ENCODE measurements at regions not wholly inside any gene's neighbourhood (a gene's known extent, or its start where the extent isn't known, plus 50 kb on each side); places are given as distances from the start of the nearest gene placed in this dataset.

- Histone ChIP-seq H3K4me1 (ENCODE audit: control insufficient read depth, extremely low read depth, insufficient read depth, low read length) (no peaks in the 10 kb centered on the region), H3K27me3 (ENCODE audit: control insufficient read depth, insufficient read depth, low read length) (no peaks in the 10 kb centered on the region), H3K4me2 (ENCODE audit: extremely low read depth, insufficient read depth, low read length) (no peak overlapping the region), H3K9ac (ENCODE audit: insufficient read depth, low read length) (no peak overlapping the region), H3K4me3 (replicated peaks in 1 of 4; ENCODE audit: control extremely low read depth in 1 of 4, insufficient read depth in 1 of 4, low read depth in 3 of 4, low read length in 4 of 4) (no peak overlapping the region), H2AFZ (ENCODE audit: low read length) (no peak overlapping the region), H3K36me3 (ENCODE audit: control insufficient read depth, insufficient read depth, low read length) (no peaks in the 10 kb centered on the region), H3K79me2 (ENCODE audit: control insufficient read depth, insufficient read depth, low read length) (no peaks in the 10 kb centered on the region), H3K9me3 (ENCODE audit: control insufficient read depth, insufficient read depth, low read depth, low read length) (no peaks in the 10 kb centered on the region), H3K27ac (ENCODE audit: insufficient read depth, low read length) (no peak overlapping the region), H4K20me1 (ENCODE audit: control insufficient read depth, extremely low read depth, insufficient read depth, low read length) (no peaks in the 10 kb centered on the region)
- no peak for TF ChIP-seq EZH2 (IDR thresholded peaks at IDR 0.05; ENCODE audit: low read length, missing control alignments)
- TF ChIP-seq CTCF (conservative IDR thresholded peaks at IDR 0.05 in 1 of 2, IDR thresholded peaks at IDR 0.05 in 1 of 2; ENCODE audit: low read depth in 1 of 2, low read length in 2 of 2) = no peak
- no peak for DNase-seq (ENCODE audit: low read depth in 2 of 2)
Measured at GRCh38 chr2:236805800-236806531, 236.3 kb downstream of the ACKR3 start.

DNA sequence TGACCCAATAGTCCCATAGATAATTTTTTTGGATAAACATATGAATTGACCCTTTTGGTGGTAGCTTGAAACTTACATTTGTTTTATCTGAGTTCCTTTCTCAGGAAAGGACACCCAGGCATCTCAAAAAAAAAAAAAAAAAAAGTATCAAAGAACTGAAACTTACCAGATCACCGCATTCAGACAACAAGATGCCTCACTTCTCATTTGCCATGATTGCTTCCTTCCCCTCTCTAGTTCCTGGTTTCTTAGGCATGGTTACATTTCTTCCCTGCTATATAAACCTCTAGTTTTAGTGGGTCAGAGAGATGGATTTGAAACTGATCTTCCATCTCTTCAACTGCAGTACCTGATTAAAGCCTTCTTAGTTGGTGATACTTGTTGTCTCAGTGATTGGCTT is 240.1 kb downstream of the ACKR3 start:
- H3K79me2 ChIP-seq (ENCODE audit: control insufficient read depth, insufficient read depth, low read length) = no peaks in the 10 kb centered on the region
- no peaks in the 10 kb centered on the region for H3K36me3 ChIP-seq (ENCODE audit: control insufficient read depth, insufficient read depth, low read length)
- no peak for TF ChIP-seq CTCF (conservative IDR thresholded peaks at IDR 0.05 in 1 of 2, IDR thresholded peaks at IDR 0.05 in 1 of 2; ENCODE audit: low read depth in 1 of 2, low read length in 2 of 2)
- TF ChIP-seq EZH2 (IDR thresholded peaks at IDR 0.05; ENCODE audit: low read length, missing control alignments) = no peak
- no peak overlapping the region for H2AFZ ChIP-seq (ENCODE audit: low read length)
- no peak overlapping the region for H3K4me3 ChIP-seq (replicated peaks in 1 of 4; ENCODE audit: control extremely low read depth in 1 of 4, insufficient read depth in 1 of 4, low read depth in 3 of 4, low read length in 4 of 4)
- H4K20me1 ChIP-seq (ENCODE audit: control insufficient read depth, extremely low read depth, insufficient read depth, low read length) = no peaks in the 10 kb centered on the region
- H3K9ac ChIP-seq (ENCODE audit: insufficient read depth, low read length) = no peak overlapping the region
- H3K27ac ChIP-seq (ENCODE audit: insufficient read depth, low read length) = no peak overlapping the region
- H3K27me3 ChIP-seq (ENCODE audit: control insufficient read depth, insufficient read depth, low read length) = no peaks in the 10 kb centered on the region
- no peaks in the 10 kb centered on the region for H3K4me1 ChIP-seq (ENCODE audit: control insufficient read depth, extremely low read depth, insufficient read depth, low read length)
- H3K4me2 ChIP-seq (ENCODE audit: extremely low read depth, insufficient read depth, low read length) = no peak overlapping the region
- no peak for DNase-seq (ENCODE audit: low read depth in 2 of 2)
- H3K9me3 ChIP-seq (ENCODE audit: control insufficient read depth, insufficient read depth, low read depth, low read length) = no peaks in the 10 kb centered on the region

- Histone ChIP-seq H3K27me3 (ENCODE audit: control insufficient read depth, insufficient read depth, low read length) (no peaks in the 10 kb centered on the region), H3K9ac (ENCODE audit: insufficient read depth, low read length) (no peak overlapping the region), H2AFZ (ENCODE audit: low read length) (no peak overlapping the region), H3K27ac (ENCODE audit: insufficient read depth, low read length) (no peak overlapping the region), H3K9me3 (ENCODE audit: control insufficient read depth, insufficient read depth, low read depth, low read length) (no peaks in the 10 kb centered on the region), H3K4me3 (replicated peaks in 1 of 4; ENCODE audit: control extremely low read depth in 1 of 4, insufficient read depth in 1 of 4, low read depth in 3 of 4, low read length in 4 of 4) (no peak overlapping the region), H3K79me2 (ENCODE audit: control insufficient read depth, insufficient read depth, low read length) (no peaks in the 10 kb centered on the region), H3K36me3 (ENCODE audit: control insufficient read depth, insufficient read depth, low read length) (no peaks in the 10 kb centered on the region), H3K4me1 (ENCODE audit: control insufficient read depth, extremely low read depth, insufficient read depth, low read length) (no peaks in the 10 kb centered on the region), H4K20me1 (ENCODE audit: control insufficient read depth, extremely low read depth, insufficient read depth, low read length) (no peaks in the 10 kb centered on the region), H3K4me2 (ENCODE audit: extremely low read depth, insufficient read depth, low read length) (no peak overlapping the region)
- TF ChIP-seq EZH2 (IDR thresholded peaks at IDR 0.05; ENCODE audit: low read length, missing control alignments) (no peak), CTCF (conservative IDR thresholded peaks at IDR 0.05 in 1 of 2, IDR thresholded peaks at IDR 0.05 in 1 of 2; ENCODE audit: low read depth in 1 of 2, low read length in 2 of 2) (no peak)
- DNase-seq (ENCODE audit: low read depth in 2 of 2) = no peak
Measured at GRCh38 chr2:236811062-236811656, 241.5 kb downstream of the ACKR3 start.

Measured in fibroblast of lung (primary cell).